Renal pelvis (tissue), 1 donor: ENCODE measurements at regions not wholly inside any gene's neighbourhood (a gene's known extent, or its start where the extent isn't known, plus 50 kb on each side); places are given as distances from the start of the nearest gene placed in this dataset.
"Not testable (repeated sequence)": the region's sequence is repeated elsewhere in the genome, so short reads cannot be mapped to it uniquely, and the experiment has no call there.

Experiments used
- DNase-seq: peaks from one replicate; pipeline ENCODE4 v3.0.0-alpha.2; 2013

DNA sequence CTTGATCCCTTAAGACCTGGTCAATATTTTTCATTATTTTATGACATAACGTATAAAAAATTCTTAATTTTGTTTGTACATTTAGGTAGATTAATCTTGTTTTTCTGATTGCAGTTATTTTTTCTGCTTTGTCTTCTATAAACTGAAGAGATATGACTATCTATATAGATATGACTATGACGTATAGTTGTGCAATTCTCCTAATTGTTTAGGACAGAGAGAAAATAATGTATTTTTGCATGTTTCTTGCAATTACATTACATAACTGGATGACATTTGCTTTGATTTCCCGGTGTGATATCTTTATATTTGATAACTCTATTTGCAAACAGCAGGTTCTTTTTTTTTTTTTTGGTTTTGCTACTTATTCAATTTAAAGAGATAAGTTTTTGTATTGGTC is 310.2 kb upstream of the REG3G start:
- no peak for DNase-seq

DNA sequence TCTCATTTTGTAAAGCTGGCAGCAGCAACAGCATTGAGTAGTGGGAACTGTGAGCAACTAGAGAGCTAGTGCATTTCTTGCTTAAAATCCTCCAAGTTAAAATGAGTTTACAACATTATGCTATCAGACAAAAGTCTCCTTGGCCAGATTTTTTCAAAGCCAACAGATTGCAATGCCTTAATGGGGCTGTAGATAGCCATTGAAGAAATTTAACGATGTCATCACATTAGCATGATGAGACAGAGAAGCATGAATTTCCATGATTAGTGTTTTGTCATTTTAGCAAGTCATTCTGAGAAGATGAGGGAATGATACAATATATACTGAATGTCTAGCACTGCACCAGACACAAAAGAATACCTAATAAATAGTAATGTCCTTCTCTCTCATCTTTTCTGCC is 307.5 kb upstream of the REG3G start:
- DNase-seq: no peak

DNA sequence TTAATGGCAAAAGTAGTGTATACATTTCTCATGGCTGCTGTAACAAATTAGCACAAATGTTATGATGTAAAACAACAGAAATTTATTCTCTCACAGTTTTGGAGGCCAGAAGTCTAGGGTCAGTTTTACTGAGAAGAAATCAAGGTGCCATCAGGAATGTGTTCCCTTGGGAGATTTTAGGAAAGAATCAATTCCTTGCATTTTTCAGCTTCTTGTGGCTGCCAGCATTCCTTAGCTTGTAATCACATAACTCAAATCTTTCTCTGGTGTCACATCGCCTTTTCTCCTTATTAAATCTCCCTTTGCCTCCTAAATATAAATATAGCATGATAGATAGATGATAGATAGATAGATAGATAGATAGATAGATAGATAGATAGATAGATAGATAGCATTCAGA is 307.0 kb upstream of the REG3G start:
- no peak for DNase-seq

DNA sequence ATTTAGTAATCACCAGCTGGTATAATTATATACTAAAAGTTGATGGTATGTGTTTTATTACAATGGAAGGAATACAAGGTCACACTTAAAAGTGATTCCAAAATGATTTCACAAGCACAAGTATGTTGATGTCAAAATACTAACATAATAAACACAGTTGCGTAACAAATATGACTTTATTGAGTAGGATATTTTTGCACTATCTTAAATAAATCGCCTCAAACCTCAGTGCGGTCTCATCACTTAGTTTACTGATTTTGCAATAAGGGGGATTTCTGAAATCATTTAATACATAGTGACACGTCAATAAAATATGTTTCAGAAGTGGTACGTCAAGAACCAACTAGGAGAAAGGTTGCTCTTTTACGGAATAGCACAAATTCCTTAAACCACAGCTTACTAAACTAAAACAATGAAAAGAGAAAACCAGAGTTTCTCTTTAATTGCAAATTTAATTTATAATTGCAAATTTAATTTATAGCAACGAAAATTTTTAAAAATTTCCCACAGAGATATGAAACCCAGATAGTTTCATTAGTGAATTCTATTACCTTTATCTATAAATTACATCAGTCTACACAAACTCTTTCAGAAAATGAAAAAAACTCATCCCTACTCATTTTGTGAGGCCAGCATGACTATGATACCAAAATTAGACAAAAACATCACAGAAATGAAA is 304.0 kb upstream of the REG3G start:
- DNase-seq: no peak

DNA sequence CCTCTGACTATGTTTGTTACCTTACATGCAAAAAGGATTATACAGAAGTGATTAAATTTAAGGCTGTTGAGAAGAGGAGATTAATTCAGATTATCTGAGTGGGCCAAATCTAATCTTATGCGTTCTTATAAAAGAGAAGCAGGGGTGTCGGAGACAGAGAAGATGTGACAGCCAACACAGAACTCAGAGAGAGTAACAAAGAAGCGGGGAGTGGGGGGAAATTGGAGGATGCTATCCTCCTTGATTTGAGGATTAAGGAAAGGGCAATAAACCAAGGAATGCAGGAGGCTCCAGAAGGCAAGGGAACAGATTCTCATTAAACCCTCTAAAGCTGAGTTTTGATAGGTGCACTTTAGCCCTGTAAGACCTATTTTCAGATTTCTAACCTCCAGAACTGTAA is 291.3 kb upstream of the REG3G start:
- DNase-seq: no peak

DNA sequence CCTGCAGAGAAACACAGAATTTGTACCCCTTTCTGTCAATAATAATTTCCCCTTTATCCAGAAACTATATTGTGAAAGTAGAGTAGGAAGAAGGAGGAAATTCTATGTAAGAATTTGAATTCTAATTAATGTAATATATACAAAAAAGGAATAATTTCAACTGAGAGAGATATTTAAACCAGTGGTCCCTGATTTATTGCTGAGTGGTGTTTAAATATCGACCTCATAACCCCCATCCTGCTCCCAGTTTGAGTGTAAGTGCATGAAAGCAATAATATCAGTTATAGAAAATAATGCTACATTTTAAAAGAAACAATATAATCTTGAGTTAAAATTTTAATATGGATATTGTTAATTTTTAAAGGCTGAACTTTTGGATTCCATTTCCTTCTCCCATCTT is 286.2 kb upstream of the REG3G start:
- DNase-seq: no peak

DNA sequence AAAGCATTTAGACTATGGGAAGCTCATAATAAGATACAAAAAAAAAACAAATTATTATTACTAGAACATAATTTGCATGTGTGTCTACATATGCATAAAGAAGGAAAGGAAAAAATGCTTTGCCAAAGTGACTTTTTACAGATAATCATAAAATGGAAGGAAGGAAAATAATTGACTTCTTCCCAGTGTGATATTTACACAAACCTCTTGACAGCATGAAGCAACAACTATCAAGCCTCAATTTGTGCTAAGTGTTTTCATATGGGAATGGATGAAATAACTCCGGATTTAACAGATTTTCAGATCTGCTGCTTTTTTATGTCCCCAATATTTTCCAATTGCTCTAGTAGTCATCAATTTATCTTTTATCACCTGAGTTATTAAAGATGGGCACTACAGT is 275.9 kb upstream of the REG3G start:
- DNase-seq: no peak

DNA sequence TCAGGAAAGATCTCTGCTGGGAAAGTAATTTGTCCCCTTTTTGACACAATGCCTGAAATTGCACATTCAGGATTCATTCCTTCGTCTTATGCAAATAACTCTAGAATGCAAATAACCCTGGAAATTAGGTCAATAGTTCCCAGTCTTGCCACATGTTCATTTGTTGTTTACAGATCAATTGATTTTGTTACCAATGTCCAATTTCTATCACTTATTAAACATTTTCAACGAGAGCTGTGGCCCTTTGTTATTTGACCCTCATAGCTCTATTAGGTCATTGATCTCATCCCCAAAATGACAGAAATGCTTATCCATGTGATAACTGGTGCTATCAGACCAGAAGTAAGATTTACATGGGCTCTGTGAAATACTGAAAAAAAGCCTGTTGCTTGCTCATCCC is 275.3 kb upstream of the REG3G start:
- no peak for DNase-seq

DNA sequence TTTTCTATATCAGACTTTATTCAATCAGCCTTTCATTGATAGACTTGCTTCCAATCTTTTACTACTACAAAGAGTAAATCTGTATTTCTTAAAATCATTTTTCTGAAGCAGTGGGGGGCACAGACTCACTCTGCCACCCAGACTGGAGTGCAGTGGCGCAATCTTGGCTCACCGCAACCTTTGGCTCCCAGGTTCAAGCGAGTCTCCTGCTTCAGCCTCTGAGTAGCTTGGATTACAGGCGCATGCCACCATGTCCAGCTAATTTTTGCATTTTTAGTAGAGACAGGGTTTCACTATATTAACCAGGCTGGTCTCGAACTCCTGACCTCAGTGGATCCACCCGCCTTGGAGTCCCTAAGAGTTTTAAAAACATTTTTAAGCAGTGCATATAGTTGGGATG is 270.6 kb upstream of the REG3G start:
- no peak for DNase-seq

DNA sequence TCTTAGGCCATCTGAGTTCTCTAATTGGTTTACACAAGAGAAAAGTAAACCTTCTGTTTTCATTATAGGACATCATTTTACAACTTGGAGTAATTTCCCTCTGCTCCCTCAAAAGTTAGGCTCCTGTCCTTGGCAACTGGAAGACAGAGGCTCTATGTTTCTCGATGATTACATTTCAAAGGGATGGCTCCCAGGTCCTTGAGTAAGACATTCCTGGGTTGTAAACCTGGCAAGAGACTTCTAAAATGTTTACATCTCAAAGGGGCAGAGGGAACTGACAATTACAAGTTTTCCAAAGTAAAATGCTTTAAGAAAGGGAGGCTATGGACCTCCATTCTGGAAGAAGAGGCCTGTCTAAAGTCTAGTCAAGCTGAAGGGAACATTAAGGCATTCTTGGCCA is 268.3 kb upstream of the REG3G start:
- DNase-seq: no peak

DNA sequence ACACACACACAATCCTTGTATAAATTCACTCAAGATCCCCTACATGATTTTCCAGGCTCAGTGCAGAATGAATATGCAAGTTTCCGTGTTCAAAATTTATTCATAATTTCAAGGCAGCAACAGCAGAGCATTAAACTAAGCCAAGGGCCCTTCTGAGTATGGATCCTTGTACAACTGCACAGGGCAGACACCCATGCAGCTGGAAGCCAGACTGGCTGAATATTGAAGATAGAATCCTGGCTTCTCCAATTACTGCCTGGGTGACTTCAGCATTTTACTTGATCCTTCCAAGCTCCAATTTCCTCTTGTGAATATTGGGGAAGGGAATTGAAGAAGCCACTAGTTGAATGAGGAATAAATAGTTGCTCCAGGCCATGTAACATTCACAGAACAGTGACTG is 267.9 kb upstream of the REG3G start:
- no peak for DNase-seq

DNA sequence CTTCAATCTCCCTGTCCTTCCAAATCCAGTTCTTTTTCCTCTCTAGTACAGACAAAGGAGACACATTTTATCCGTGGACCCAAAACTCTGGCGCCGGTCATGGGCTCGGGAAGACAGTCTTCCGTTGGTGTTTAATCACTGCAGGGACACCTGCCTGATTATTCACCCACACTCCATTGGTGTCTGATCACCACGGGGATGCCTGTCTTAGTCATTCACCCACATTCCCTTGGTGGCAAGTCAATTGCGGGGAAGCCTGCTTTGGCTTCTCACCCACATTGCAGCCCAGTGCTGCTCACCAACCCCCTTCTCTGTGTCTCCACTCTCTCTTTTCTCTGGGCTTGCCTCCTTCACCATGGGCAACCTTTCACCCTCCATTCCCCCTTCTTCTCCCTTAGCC is 266.7 kb upstream of the REG3G start:
- DNase-seq: not testable (repeated sequence)

DNA sequence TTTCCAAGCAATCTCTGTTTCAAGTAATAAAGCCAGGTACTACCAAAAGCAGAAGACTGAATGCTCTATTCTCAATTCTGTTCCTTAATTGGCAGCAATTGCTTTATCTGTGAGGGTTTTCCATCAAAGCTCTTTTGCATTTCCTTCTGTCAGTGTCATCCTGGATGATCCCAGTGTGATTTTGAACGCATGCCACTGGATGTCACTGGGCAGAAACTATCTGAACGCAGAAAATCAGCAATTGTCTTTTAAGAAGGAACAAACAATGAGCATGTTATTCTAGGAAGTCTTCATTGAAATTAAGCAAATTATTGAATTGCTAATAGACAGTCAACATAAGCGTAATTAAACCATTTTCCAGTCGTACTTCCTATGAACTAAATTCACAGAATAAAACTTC is 259.0 kb upstream of the REG3G start:
- no peak for DNase-seq

DNA sequence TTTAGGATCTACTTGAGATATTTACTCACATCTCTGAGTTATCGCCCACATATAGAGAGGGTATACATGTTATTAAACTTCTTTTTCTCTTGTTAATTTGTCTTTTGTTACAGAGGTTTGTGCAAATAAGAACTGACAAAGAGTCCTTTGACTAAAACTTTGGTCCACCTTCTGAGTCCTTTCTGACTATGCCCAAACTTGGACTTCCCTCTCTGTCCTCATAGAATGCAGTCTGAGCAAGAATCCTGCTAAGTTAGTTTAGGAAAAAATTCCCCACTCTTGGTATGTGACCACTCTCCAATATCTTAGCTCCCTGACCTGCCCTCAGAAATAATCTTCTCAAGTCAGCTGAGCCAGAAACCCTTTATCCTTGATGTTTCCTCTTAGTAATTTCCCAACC is 257.5 kb upstream of the REG3G start:
- no peak for DNase-seq

DNA sequence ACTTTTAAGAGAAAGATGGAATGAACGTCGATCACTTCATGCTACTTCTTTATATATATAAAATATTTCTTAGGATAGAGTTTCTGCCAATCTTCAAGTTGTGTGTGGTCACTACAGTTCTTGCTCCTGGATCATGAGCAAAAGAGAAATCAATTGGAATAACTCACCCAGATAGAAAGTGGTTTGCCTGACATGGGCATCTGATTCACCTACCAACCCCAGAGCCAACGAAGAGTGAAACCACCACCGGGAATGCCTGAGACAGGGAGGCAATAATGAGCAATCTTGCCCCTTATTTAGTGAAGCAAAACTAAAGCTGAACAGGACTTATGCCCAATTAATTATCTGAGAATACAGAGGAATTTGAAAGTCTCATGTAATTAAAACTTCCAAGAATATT is 250.2 kb upstream of the REG3G start:
- DNase-seq: no peak

DNA sequence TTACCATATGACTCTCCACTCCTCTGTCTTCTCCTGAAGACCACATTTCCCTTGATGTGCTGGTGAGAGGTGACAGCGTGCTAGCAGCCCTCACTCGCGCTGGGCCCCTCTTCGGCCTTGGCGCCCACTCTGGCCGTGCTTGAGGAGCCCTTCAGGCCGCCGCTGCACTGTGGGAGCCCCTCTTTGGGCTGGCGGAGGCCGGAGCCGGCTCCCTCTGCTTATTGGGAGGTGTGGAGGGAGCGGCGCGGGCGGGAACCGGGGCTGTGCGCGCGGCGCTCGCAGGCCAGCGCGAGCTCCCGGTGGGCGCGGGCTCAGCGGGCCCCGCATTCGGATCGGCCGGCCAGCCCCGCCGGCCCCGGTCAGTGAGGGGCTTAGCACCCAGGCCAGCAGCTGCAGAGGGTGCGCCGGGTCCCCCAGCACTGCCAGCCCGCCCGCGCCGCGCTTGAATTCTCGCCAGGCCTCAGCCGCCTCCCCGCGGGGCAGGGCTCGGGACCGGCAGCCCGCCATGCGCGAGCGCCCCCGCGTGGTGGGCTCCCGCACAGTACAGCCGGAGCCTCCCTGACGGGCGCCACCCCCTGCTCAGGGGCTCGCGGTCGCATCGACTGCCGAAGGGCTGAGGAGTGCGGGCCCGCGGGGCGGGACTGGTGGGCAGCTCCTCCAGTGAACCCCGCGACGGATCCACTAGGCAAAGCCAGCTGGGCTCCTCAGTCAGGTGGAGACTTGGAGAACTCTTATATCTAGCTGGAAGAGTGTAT is 246.6 kb upstream of the REG3G start:
- DNase-seq: no peak

DNA sequence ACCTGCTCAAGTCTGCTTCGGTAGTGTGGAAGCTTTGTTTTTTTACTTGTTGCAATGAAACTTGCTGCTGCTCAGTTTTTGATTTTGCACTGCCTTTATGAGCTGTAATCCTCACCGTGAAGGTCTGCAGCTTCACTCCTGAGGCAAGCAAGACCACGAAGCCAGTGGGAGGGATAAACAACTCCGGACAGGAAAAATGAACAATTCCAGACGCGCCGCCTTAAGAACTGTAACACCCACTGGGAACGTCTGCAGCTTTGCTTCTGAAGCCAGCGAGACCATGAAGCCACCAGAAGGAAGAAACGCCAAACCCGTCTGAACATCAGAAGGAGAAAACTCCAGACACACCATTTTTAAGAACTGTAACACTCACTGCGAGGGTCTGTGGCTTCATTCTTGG is 245.7 kb upstream of the REG3G start:
- no peak for DNase-seq

DNA sequence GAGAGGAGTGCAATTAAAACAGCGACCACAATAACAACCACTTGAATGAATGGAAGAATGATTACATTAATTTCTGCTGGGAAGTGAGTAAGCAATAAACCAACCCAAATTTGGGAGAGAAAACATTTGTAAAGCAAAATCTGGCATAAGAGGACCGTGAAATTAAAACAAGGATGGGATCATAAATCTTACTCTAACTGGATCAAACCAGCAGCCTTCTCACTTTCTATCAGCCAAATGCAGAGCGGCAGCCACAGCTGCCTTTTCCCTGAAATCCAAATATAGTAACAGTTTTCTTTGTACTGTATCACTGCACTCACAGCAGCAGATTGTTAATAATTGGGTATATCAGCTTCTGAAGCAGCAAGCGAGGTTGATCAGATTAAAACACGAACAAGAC is 245.2 kb upstream of the REG3G start:
- DNase-seq: peak; percentile 21

DNA sequence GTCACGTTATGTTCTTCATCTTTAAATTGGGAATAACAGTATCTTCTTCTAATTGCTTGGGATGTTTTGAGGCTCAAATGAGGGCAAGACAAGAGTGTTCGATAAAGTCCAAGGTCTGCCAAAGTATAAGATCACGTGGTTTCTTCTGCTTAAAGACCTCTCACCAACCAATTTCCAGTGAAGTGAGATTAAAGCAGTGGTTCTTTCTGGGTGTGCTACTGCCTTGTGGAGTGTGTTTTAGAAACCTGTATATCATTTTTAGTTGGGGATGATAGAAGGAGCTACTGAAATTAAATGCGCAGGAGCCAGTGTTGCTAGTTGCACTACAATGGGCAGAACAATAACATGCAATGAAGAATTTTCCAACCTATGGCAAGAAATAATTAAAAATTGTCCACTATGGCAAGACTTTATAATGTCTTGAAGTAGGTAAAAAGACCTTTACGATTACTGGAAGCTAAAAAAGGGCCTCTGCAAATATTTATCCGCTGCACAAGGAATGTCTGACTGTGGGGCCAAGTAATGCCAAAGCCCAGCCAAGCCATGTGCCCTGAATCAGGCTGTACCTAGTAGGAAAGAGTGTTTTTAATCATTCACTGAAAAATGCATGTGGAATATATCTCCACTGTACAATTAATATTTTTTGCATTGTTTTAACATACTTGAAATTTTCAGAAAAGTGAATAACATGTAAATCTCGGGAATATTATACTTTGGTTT is 244.5 kb upstream of the REG3G start:
- no peak for DNase-seq

DNA sequence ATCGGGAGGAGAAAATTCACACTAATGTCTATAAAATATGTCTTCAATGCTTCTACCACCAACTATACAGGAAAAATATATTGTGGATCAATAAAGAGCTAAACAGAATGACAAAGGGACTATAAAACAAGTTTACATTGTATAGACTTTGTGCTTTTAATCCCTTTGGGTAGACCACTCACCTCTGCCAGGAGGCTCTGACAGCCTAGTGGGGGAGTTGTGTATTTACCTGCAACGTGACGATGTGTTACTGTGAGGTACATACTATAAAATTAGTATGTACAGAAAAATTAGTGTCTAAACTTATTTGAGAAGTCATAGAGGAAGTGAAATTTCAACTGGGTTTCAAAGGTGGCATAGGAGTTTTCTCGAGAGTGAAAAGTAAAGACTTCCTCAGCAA is 243.3 kb upstream of the REG3G start:
- no peak for DNase-seq

DNA sequence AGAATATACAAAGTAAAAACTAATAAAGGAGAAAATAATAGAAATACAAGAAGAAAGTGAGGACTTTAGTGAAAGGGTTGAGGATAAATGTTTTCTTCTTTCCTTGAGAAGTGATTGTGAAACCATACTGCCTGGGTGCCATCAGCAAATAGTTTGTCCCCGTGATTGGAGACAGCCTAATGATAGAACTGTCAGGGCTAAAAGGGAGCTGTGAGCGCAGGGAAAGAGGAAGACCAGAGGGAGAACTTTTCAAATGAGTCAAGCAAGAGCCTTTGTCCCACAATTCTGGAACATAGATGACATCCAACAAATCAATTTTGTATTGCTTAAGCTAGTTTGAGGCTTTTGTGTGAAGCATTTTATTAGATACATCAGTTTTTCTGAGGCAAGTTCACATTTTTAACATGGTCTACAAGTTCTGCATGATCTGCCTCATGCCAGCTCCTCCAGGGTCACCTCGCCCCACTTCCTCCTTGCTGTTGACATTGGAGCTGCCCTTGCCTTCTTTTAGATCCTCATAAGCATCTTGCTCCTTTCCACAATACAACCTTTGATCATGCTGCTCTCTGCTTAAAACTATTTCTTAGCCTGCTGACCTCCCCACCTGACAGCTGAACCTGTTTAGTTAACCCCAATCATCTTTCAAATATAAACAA is 213.4 kb upstream of the REG3G start:
- DNase-seq: no peak

DNA sequence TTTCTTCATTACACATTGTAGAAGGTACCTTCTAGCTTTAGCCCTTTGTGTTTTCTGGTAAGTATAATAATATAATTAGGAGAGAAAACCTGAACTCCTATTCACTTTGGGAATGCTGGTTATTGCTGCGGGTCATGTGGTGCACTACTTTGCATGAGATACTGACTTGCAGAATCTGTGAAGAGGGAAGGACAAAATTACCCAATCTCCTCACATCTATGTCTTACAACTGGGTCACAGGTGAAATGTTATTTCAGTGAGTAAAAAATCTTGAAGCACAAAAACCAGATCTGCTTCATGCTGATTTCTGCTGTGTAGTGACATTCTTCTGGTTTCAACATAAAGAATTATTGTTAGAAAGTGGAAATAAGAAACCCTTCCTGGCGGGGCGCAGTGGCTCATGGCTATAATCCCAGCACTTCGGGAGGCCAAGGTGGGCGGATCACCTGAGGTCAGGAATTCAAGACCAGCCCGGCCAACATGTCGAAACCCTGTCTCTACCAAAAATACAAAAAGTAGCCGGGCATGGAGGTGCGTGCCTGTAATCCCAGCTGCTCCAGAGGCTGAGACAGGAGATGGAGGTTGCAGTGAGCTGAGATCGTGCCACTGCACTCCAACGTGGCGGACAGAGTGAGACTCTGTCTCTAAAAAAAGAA is 211.0 kb upstream of the REG3G start:
- DNase-seq: no peak
